ENCODE measurements at regions not wholly inside any gene's neighbourhood (a gene's known extent, or its start where the extent isn't known, plus 50 kb on each side); places are given as distances from the start of the nearest gene placed in this dataset.
A peak's percentile ranks its signal among the peaks of the same experiment; 100 is the strongest.
"Not testable (repeated sequence)": the region's sequence is repeated elsewhere in the genome, so short reads cannot be mapped to it uniquely, and the experiment has no call there.

DNA sequence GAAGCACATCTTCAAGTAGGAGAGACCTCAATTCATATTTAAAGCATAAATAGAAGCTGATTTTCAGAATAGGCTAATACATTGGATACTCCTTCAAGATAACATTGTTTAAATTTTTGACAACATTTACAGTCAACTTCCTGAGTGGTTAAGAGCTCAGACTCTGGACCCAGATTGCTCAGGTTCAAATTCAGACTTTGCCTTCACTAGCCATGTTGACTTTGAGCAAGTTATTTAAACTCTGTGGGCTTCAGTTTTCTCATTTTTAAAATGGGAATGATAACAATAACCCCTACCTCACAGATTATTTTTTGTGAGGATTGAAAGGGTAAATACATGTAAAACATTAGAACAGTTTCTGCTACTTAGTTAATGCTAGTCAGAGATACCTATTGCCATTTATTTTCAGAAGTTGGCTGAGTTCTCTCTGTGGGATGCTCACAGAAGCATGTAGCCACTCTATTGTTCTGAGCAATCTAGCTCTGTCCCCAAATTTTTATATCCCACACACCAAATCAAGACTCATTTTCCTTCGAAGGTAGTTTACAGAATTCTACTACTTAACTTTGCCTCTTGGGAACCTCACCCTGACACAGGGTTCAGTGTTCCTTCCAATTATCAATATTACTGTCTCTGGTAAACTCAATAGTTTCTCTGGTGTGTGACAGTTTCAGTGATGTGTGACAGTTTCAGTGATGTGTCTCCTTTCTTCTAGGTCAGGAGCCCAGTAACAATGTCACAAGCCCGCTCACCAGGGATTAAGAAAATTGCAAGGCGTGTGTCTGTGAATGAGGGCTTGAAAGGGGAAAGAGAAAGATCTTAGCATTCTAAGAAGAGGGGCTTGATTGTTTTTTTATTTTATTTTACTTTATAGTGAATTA is 79.4 kb upstream of the OSTN start:
- peaks cover 0 to 3% (median 0%) of the 10 kb centered on the region in 3 donors for H3K27me3 Mint-ChIP-seq
- H3K9me3 Mint-ChIP-seq: peaks cover 0 to 6% (median 0%) of the 10 kb centered on the region in 7 donors
- H3K27ac Mint-ChIP-seq: no peak overlapping the region
- ATAC-seq (ENCODE audit: low read depth in 2 of 2) (no peak), DNase-seq (no peak)
- H3K36me3 Mint-ChIP-seq: no peaks in the 10 kb centered on the region
- no peaks in the 10 kb centered on the region for H3K4me1 Mint-ChIP-seq
- no peak overlapping the region for H3K4me3 Mint-ChIP-seq

DNA sequence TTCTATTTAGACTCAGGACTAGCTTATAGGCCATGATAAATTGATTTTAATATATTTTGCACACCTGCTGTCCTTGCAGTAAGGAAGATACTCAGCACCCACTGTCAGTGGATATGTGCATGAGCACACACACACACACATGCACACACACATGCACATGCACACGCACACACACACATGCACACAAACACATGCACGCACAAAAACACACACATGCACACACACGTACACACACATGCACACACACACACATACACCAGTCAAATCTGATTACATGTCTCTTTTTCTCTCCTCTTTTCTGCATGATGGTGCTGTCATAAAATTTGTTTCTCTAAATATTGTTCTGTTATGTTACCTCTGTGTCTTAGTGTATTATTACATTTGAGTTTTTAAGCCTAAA is 87.3 kb upstream of the OSTN start:
- Mint-ChIP-seq H3K27ac (no peak overlapping the region), H3K27me3 (peaks cover 0 to 8% (median 0%) of the 10 kb centered on the region in 3 donors), H3K36me3 (no peaks in the 10 kb centered on the region), H3K4me3 (no peak overlapping the region), H3K4me1 (no peaks in the 10 kb centered on the region), H3K9me3 (no peaks in the 10 kb centered on the region)
- DNase-seq (no peak), ATAC-seq (ENCODE audit: low read depth in 2 of 2) (no peak)

DNA sequence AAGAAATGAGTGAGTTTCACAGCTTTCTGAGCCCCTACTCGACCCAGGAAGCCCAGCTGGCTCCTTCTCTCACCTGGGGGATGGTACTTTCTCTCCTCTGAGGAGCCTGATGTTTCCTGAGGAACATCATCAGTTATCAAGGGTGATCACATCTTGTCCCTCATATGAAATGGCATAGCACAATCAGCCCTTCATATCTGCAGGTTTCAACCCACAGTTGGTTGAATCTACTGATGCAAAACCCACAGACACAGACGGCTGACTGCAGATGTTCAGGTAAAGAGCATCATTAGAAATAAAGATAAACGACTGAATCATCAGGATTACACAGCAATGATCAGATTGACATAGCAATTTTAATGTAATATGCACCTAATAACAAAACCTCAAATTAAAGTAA is 93.6 kb upstream of the OSTN start:
- peaks cover 0 to 9% (median 0%) of the 10 kb centered on the region in 7 donors for H3K9me3 Mint-ChIP-seq
- H3K36me3 Mint-ChIP-seq: no peaks in the 10 kb centered on the region
- H3K27ac Mint-ChIP-seq: no peak overlapping the region
- no peak for DNase-seq
- peaks cover 6 to 14% (median 8%) of the 10 kb centered on the region in 3 donors for H3K4me1 Mint-ChIP-seq
- ATAC-seq (ENCODE audit: low read depth in 2 of 2): peak; percentile 48 to 56
- H3K27me3 Mint-ChIP-seq: peaks cover 0 to 25% (median 21%) of the 10 kb centered on the region in 3 donors
- H3K4me3 Mint-ChIP-seq: no peak overlapping the region

DNA sequence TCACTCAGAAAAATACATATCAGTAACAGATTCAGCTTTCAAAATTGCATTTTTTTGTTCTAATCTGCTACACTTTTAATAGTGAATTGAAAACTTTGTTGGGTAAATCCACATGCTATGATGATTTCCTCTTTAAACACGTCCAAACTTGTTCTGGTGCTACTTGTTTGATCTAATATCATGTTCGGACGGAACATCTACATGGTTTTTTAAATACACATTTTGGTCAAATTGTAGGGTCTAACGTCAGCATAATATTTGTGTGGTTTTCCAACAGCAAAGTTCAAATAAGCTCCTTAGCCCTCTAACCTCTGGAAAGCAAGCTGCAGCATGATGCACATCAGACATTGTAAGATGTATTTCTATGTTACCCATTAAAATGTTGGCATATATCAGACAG is 98.5 kb upstream of the OSTN start:
- ATAC-seq (ENCODE audit: low read depth in 2 of 2): no peak
- no peak overlapping the region for H3K4me3 Mint-ChIP-seq
- H3K4me1 Mint-ChIP-seq: peaks cover 6 to 14% (median 6%) of the 10 kb centered on the region in 3 donors
- H3K36me3 Mint-ChIP-seq: no peaks in the 10 kb centered on the region
- DNase-seq: no peak
- H3K27me3 Mint-ChIP-seq: peaks cover 0 to 21% (median 16%) of the 10 kb centered on the region in 3 donors
- H3K9me3 Mint-ChIP-seq: peaks cover 0 to 9% (median 0%) of the 10 kb centered on the region in 7 donors
- no peak overlapping the region for H3K27ac Mint-ChIP-seq

DNA sequence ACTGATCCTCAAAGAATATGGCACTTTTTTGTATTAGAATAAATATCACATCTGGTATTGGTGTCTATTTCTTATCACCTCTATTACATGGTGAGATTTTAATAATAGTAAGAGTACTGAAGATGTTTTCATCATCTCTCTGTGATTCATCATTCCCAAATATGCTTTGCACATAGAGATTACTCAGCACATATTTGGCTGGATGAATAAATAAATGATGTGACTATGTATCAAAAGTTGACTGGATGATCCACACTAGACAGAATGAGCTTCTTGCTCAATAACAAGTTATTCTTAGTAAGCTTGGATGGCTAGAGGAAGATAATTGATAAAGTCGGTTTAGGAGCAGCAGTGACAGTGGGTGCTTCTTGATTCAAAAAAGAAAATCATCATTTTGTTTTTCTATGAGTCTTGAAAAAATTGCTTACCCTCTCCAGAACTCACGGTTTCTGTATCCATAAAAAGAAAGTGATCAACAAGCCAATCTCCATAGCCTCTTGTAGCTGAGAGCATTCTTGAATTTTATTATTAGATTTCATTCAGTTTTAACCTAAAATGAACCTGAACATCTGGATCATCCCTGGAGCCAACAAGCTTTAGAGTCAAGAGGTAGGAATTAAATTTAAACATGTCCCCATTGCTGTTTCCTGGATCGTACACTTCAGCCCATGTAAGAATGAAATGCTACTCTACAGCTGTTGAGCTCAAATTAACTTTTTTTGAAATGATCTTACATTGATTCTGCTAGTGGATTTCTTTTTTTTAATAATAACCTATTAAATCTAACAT is 104.8 kb upstream of the OSTN start:
- Mint-ChIP-seq H3K4me1 (no peaks in the 10 kb centered on the region), H3K27me3 (no peaks in the 10 kb centered on the region), H3K27ac (no peak overlapping the region), H3K9me3 (no peaks in the 10 kb centered on the region), H3K36me3 (no peaks in the 10 kb centered on the region), H3K4me3 (no peak overlapping the region)
- no peak for ATAC-seq (ENCODE audit: low read depth in 2 of 2)
- no peak for DNase-seq

DNA sequence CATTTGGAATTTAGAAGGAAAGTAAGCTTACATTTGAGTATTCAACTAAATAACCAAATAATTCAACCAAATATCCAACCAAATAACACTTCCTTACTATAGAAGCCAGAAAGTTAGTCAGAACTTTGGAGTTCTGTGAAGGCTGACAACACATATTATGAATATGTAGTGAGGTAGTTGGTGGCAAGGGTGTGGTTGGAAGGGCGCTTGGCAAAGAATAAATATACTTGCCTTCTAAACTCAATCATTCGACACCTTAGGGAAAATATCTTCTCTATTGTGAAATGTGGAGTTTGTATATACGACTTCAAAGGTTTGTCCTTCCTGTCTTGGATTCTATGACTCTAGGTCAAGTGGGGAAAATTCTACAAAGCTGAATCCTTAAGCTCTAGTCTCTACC is 111.7 kb upstream of the OSTN start:
- H3K27me3 Mint-ChIP-seq: no peaks in the 10 kb centered on the region

DNA sequence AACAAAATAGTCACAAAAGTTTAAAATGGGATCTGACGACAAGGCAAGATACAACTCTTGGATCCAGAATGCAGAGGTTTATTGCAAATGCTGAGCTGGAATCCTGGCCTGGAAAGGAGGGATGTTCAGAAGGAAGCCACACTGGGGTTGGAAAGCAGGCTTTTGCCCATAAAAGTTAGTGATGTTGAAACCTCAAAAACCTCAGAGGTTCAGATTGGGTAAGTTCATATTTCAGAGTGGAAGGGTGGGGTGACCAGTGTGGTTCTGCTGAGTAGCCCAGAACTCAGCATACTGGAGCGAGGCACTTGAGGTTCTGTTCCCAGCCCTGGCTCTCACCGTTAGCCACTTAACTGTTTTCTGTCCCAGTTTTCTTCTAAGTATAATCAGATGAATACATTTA is 114.0 kb upstream of the OSTN start:
- H3K9me3 Mint-ChIP-seq: peaks cover 0 to 12% (median 4%) of the 10 kb centered on the region in 7 donors
- no peaks in the 10 kb centered on the region for H3K4me1 Mint-ChIP-seq
- no peak for ATAC-seq (ENCODE audit: low read depth in 2 of 2)
- H3K36me3 Mint-ChIP-seq: peaks cover 0 to 1% of the 10 kb centered on the region in 2 donors
- no peak for DNase-seq
- no peak overlapping the region for H3K4me3 Mint-ChIP-seq
- peaks cover 0 to 5% (median 0%) of the 10 kb centered on the region in 3 donors for H3K27me3 Mint-ChIP-seq
- no peak overlapping the region for H3K27ac Mint-ChIP-seq

More for the DNA sequence above, 111.7 kb upstream of the OSTN start:
- no peaks in the 10 kb centered on the region for H3K36me3 Mint-ChIP-seq
- no peak overlapping the region for H3K27ac Mint-ChIP-seq
- no peak for ATAC-seq (ENCODE audit: low read depth in 2 of 2)
- H3K4me3 Mint-ChIP-seq: no peak overlapping the region
- no peak for DNase-seq
- H3K9me3 Mint-ChIP-seq: peaks cover 0 to 2% (median under 1%) of the 10 kb centered on the region in 7 donors
- H3K4me1 Mint-ChIP-seq: no peaks in the 10 kb centered on the region

DNA sequence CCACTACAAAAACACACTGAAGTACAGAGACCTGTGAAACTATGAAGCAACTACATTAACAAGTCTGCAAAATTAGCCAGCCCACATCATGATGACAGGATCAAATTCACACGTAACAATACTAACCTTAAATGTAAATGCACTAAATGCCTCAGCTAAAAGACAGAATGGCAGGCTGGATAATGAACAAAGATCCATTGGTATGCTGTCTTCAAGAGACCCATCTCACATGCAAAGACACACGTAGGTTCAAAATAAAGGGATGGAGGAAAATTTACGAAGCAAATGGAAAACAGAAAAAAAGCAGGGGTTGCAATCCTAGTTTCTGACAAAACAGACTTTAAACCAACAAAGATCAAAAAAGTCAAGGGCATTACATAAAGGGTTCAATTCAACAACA is 120.1 kb upstream of the OSTN start:
- not testable (repeated sequence) for DNase-seq; H3K27ac Mint-ChIP-seq; ATAC-seq (ENCODE audit: low read depth in 2 of 2); H3K4me1 Mint-ChIP-seq; H3K4me3 Mint-ChIP-seq
- Mint-ChIP-seq H3K27me3 (peaks cover 0 to 17% (median 12%) of the 10 kb centered on the region in 3 donors), H3K36me3 (peaks cover 0 to 11% of the 10 kb centered on the region in 2 donors), H3K9me3 (peaks cover 14 to 38% (median 19%) of the 10 kb centered on the region in 7 donors)

DNA sequence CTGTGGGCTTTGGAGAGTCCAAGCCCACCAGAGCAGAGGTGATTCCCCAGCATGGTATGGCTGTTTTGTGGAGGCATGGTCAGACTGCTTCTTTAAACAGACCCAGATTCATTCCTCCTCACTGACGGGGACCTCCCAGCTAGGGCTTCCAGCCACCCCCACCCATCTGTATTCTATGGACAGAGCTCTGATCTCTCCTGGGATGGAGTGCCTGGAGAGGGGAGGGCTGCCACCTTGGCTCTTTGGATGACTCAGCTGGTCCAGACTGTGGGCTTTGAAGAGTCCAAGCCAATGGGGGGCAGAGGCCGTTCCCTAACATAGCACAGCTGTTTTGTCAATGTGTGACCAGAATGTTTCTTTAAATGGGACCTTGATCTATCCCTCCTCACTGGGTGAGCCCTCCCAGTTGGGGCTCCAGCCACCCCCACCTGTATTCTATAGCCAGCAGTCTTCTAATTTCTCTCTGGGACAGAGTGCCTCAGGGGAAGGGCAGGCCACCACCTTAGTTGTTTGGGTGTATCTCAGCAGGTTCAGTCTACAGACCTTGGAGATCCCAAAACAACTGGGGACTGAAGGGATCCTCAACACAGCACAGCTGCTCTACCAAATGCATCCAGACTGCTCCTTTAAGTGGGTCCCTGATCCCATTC is 122.0 kb upstream of the OSTN start:
- H3K27me3 Mint-ChIP-seq: peaks cover 0 to 17% (median 12%) of the 10 kb centered on the region in 3 donors
- no peak for DNase-seq
- no peaks in the 10 kb centered on the region for H3K4me1 Mint-ChIP-seq
- no peak for ATAC-seq (ENCODE audit: low read depth in 2 of 2)
- no peak overlapping the region for H3K4me3 Mint-ChIP-seq
- H3K9me3 Mint-ChIP-seq: peaks cover 14 to 34% (median 18%) of the 10 kb centered on the region in 7 donors
- no peak overlapping the region for H3K27ac Mint-ChIP-seq
- peaks cover 0 to 11% of the 10 kb centered on the region in 2 donors for H3K36me3 Mint-ChIP-seq

DNA sequence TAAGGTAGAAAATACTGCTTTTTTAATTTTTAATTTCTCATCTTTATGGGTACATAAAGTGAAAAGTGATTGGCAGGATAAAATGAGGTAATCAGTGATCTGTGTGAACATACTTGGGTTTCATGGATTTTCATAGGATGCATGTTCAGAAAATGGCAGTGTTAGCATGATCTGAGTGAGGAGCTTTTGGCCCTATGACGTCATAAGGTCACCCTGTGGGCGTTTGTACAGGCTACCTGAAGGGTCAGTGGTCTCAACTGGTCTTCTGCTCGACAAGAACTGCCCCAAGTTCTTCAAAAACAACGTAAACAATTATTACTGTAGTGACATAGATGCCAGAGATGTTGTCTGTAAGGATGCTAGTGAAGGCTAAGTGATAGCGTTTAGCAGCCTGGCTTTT is 124.5 kb upstream of the OSTN start:
- Mint-ChIP-seq H3K9me3 (peaks cover 5 to 22% (median 15%) of the 10 kb centered on the region in 7 donors), H3K27ac (no peak overlapping the region), H3K36me3 (peaks cover 0 to 4% of the 10 kb centered on the region in 2 donors), H3K4me3 (no peak overlapping the region), H3K27me3 (peaks cover 0 to 13% (median 1%) of the 10 kb centered on the region in 3 donors), H3K4me1 (no peaks in the 10 kb centered on the region)
- DNase-seq (no peak), ATAC-seq (ENCODE audit: low read depth in 2 of 2) (no peak)

DNA sequence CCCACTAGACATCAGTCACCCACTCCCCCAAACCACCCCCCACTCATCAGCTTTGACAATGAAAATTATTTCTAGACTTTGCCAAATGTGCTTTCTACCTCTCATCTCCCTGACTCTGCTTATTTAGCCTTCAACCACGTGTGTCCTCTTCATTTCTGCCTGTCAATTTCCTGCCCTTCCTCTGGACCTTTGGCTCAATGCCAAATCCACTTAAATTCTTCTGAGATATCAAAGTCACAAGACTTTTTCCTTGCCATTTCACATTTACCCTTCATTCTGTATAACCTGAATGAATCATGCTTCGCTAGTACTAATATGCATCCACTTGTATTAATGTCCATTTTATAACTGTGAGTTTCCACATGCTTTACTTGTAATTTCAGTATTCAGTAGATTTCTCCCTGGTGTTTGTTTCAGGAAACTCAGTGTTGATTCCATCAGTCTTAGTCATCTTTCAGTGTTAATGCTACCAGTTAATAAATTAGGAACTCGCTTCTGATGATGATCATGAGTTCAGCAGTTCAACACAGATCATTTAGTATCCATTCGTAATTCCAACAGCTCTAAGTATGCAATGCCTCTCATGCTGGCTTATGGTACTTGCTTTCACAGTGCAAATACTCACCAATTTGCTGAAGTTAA is 128.2 kb upstream of the OSTN start:
- no peak overlapping the region for H3K27ac Mint-ChIP-seq
- H3K9me3 Mint-ChIP-seq: peaks cover 0 to 2% (median 0%) of the 10 kb centered on the region in 7 donors
- H3K36me3 Mint-ChIP-seq: no peaks in the 10 kb centered on the region
- H3K27me3 Mint-ChIP-seq: peaks cover 0 to 6% (median 5%) of the 10 kb centered on the region in 3 donors
- H3K4me3 Mint-ChIP-seq: no peak overlapping the region
- ATAC-seq (ENCODE audit: low read depth in 2 of 2) (no peak), DNase-seq (no peak)
- no peaks in the 10 kb centered on the region for H3K4me1 Mint-ChIP-seq

DNA sequence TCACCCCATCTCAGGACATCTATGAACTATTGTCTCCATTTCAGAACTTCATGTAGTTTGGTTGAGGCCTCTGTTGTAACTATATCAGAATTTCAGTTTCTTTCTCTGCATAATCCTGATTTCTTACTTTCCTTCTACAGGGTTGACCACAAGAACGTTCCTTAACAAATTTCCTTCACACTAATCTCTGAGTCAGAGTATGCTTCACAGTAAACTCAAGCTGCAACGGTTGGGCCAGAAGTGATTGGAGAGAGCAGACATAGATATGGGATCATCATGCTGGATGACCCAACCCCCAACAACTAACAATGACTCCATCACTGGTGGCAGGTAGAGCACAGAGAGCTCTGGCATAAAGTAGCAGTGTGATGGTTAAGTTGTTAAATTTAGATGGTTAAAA is 128.8 kb upstream of the OSTN start:
- H3K27ac Mint-ChIP-seq: no peak overlapping the region
- no peak for DNase-seq
- no peaks in the 10 kb centered on the region for H3K36me3 Mint-ChIP-seq
- no peak for ATAC-seq (ENCODE audit: low read depth in 2 of 2)
- peaks cover 0 to 2% (median 0%) of the 10 kb centered on the region in 7 donors for H3K9me3 Mint-ChIP-seq
- H3K27me3 Mint-ChIP-seq: peaks cover 0 to 6% (median 5%) of the 10 kb centered on the region in 3 donors
- H3K4me1 Mint-ChIP-seq: no peaks in the 10 kb centered on the region
- H3K4me3 Mint-ChIP-seq: no peak overlapping the region

All from naive B cell (primary cell).